HL-60 (cell line): ENCODE measurements at regions not wholly inside any gene's neighbourhood (a gene's known extent, or its start where the extent isn't known, plus 50 kb on each side); places are given as distances from the start of the nearest gene placed in this dataset.

ENCODE experiments used
- DNase-seq, 2 experiments: peaks; one replicate each; pipeline ENCODE4 v3.0.0-alpha.2; 2010 to 2020; ENCODE audit warnings: low read depth in 1 of 2, low spot score in 1 of 2
- H3K27ac ChIP-seq: fragments of 250-450 bp; sonication (Bioruptor Pico); replicated peaks from 2 replicates; pipeline ENCODE4 v1.5.1; 2020; ENCODE audit warnings: mild to moderate bottlenecking, moderate library complexity
- H3K27me3 ChIP-seq: fragments of 250-450 bp; sonication (Bioruptor Pico); 2 replicates; pipeline ENCODE4 v1.5.1; 2021; ENCODE audit warnings: mild to moderate bottlenecking, moderate library complexity; ENCODE audit not compliant: insufficient read depth, poor library complexity, severe bottlenecking
- H3K4me3 ChIP-seq: replicated peaks from 2 replicates; pipeline ENCODE4 v1.5.1; 2011; ENCODE audit warnings: mild to moderate bottlenecking, control low read depth, low read length; ENCODE audit not compliant: insufficient read depth
- CTCF ChIP-seq: IDR thresholded peaks from one replicate; pipeline ENCODE4 v1.5.1; 2011; ENCODE audit warnings: low read length, control low read depth, inconsistent platforms; ENCODE audit not compliant: insufficient read depth
- GABPA ChIP-seq: IDR thresholded peaks from 2 replicates; pipeline ENCODE4 v1.6.1; 2012; ENCODE audit warnings: low read depth
- POLR2AphosphoS5 ChIP-seq: IDR thresholded peaks from 2 replicates; pipeline ENCODE4 v1.6.1; 2012; ENCODE audit warnings: low read depth
- REST ChIP-seq: IDR thresholded peaks from 2 replicates; pipeline ENCODE4 v1.6.1; 2012; ENCODE audit warnings: low read depth; ENCODE audit not compliant: insufficient replicate concordance
- SPI1 ChIP-seq: IDR thresholded peaks from 2 replicates; pipeline ENCODE4 v1.6.1; 2012; ENCODE audit warnings: low read depth, mild to moderate bottlenecking, borderline replicate concordance

GRCh38 chr10:105545101-105545500, 904.0 kb downstream of the SORCS3 start:
- no peak for DNase-seq
- Histone ChIP-seq H3K27me3 (no peaks in the 10 kb centered on the region), H3K27ac (no peak overlapping the region), H3K4me3 (no peak overlapping the region)
- TF ChIP-seq CTCF, result no peak

GRCh38 chr10:105540381-105540780, 899.3 kb downstream of the SORCS3 start:
- Histone ChIP-seq H3K27ac (no peak overlapping the region), H3K4me3 (no peak overlapping the region), H3K27me3 (no peaks in the 10 kb centered on the region)
- no peak for TF ChIP-seq POLR2AphosphoS5
- TF ChIP-seq CTCF, result no peak
- no peak for DNase-seq

GRCh38 chr10:105538874-105539273, 897.8 kb downstream of the SORCS3 start:
- DNase-seq, result no peak
- no peak overlapping the region for H3K27ac ChIP-seq
- TF ChIP-seq CTCF, result no peak
- no peak for TF ChIP-seq GABPA
- no peak for TF ChIP-seq REST
- TF ChIP-seq POLR2AphosphoS5, result no peak
- TF ChIP-seq SPI1, result no peak
- no peak overlapping the region for H3K4me3 ChIP-seq
- no peaks in the 10 kb centered on the region for H3K27me3 ChIP-seq

- no peak overlapping the region for H3K27ac ChIP-seq
- no peak overlapping the region for H3K4me3 ChIP-seq
- TF ChIP-seq REST, result no peak
- no peak for DNase-seq
- H3K27me3 ChIP-seq, result no peaks in the 10 kb centered on the region
Measured at GRCh38 chr10:105535478-105535877, 894.4 kb downstream of the SORCS3 start.

- no peak for TF ChIP-seq SPI1
- TF ChIP-seq CTCF, result no peak
- no peak for TF ChIP-seq GABPA
- TF ChIP-seq POLR2AphosphoS5, result no peak
- no peak for TF ChIP-seq REST
- Histone ChIP-seq H3K27me3 (no peaks in the 10 kb centered on the region), H3K4me3 (no peak overlapping the region), H3K27ac (no peak overlapping the region)
- DNase-seq, result no peak
Measured at GRCh38 chr10:105534086-105534485, 893.0 kb downstream of the SORCS3 start.
